ENCODE measurements at regions not wholly inside any gene's neighbourhood (a gene's known extent, or its start where the extent isn't known, plus 50 kb on each side); places are given as distances from the start of the nearest gene placed in this dataset.
A peak's percentile ranks its signal among the peaks of the same experiment; 100 is the strongest.

- DNase-seq, result no peak
- Histone ChIP-seq H3K27me3 (ENCODE audit: control insufficient read depth, insufficient read depth, low read length) (no peaks in the 10 kb centered on the region), H3K36me3 (replicated peaks; ENCODE audit: control insufficient read depth, insufficient read depth, low read length) (no peaks in the 10 kb centered on the region), H3K4me3 (ENCODE audit: insufficient read depth, low read depth, low read length) (no peak overlapping the region)
Observed at GRCh38 chr1:96996001-96996400, 274.4 kb downstream of the PTBP2 start.

- H3K36me3 ChIP-seq (replicated peaks; ENCODE audit: control insufficient read depth, insufficient read depth, low read length), result no peaks in the 10 kb centered on the region
- no peak for DNase-seq
- H3K4me3 ChIP-seq (ENCODE audit: insufficient read depth, low read depth, low read length), result no peak overlapping the region
- no peaks in the 10 kb centered on the region for H3K27me3 ChIP-seq (ENCODE audit: control insufficient read depth, insufficient read depth, low read length)
Observed at GRCh38 chr1:96997717-96998116, 276.1 kb downstream of the PTBP2 start.

GRCh38 chr1:96998466-96998865 is 276.9 kb downstream of the PTBP2 start:
- DNase-seq, result no peak
- Histone ChIP-seq H3K4me3 (ENCODE audit: insufficient read depth, low read depth, low read length) (no peak overlapping the region), H3K36me3 (replicated peaks; ENCODE audit: control insufficient read depth, insufficient read depth, low read length) (no peaks in the 10 kb centered on the region), H3K27me3 (ENCODE audit: control insufficient read depth, insufficient read depth, low read length) (no peaks in the 10 kb centered on the region)

GRCh38 chr1:96999191-96999590 is 277.6 kb downstream of the PTBP2 start:
- no peak for DNase-seq
- Histone ChIP-seq H3K36me3 (replicated peaks; ENCODE audit: control insufficient read depth, insufficient read depth, low read length) (no peaks in the 10 kb centered on the region), H3K4me3 (ENCODE audit: insufficient read depth, low read depth, low read length) (no peak overlapping the region), H3K27me3 (ENCODE audit: control insufficient read depth, insufficient read depth, low read length) (no peaks in the 10 kb centered on the region)

GRCh38 chr1:97004054-97004453 is 282.5 kb downstream of the PTBP2 start:
- Histone ChIP-seq H3K36me3 (replicated peaks; ENCODE audit: control insufficient read depth, insufficient read depth, low read length) (no peaks in the 10 kb centered on the region), H3K4me3 (ENCODE audit: insufficient read depth, low read depth, low read length) (no peak overlapping the region), H3K27me3 (ENCODE audit: control insufficient read depth, insufficient read depth, low read length) (no peaks in the 10 kb centered on the region)
- DNase-seq, result no peak

GRCh38 chr1:97004743-97005142 is 283.2 kb downstream of the PTBP2 start:
- Histone ChIP-seq H3K4me3 (ENCODE audit: insufficient read depth, low read depth, low read length) (no peak overlapping the region), H3K36me3 (replicated peaks; ENCODE audit: control insufficient read depth, insufficient read depth, low read length) (no peaks in the 10 kb centered on the region), H3K27me3 (ENCODE audit: control insufficient read depth, insufficient read depth, low read length) (no peaks in the 10 kb centered on the region)
- no peak for DNase-seq

GRCh38 chr1:97006044-97006661 is 284.6 kb downstream of the PTBP2 start:
- H3K27me3 ChIP-seq (ENCODE audit: control insufficient read depth, insufficient read depth, low read length), result no peaks in the 10 kb centered on the region
- H3K4me3 ChIP-seq (ENCODE audit: insufficient read depth, low read depth, low read length), result no peak overlapping the region
- H3K36me3 ChIP-seq (replicated peaks; ENCODE audit: control insufficient read depth, insufficient read depth, low read length), result no peaks in the 10 kb centered on the region
- DNase-seq, result no peak

- Histone ChIP-seq H3K4me3 (ENCODE audit: insufficient read depth, low read depth, low read length) (no peak overlapping the region), H3K36me3 (replicated peaks; ENCODE audit: control insufficient read depth, insufficient read depth, low read length) (no peaks in the 10 kb centered on the region), H3K27me3 (ENCODE audit: control insufficient read depth, insufficient read depth, low read length) (no peaks in the 10 kb centered on the region)
- no peak for DNase-seq
Observed at GRCh38 chr1:97007840-97008604, 286.4 kb downstream of the PTBP2 start.

- Histone ChIP-seq H3K36me3 (replicated peaks; ENCODE audit: control insufficient read depth, insufficient read depth, low read length) (no peaks in the 10 kb centered on the region), H3K4me3 (ENCODE audit: insufficient read depth, low read depth, low read length) (no peak overlapping the region), H3K27me3 (ENCODE audit: control insufficient read depth, insufficient read depth, low read length) (no peaks in the 10 kb centered on the region)
- DNase-seq, result no peak
Observed at GRCh38 chr1:97010566-97011264, 289.1 kb downstream of the PTBP2 start.

- H3K4me3 ChIP-seq (ENCODE audit: insufficient read depth, low read depth, low read length), result no peak overlapping the region
- DNase-seq, result no peak
- H3K36me3 ChIP-seq (replicated peaks; ENCODE audit: control insufficient read depth, insufficient read depth, low read length), result no peaks in the 10 kb centered on the region
- H3K27me3 ChIP-seq (ENCODE audit: control insufficient read depth, insufficient read depth, low read length), result no peaks in the 10 kb centered on the region
Observed at GRCh38 chr1:97013136-97013535, 291.6 kb downstream of the PTBP2 start.

- no peak for DNase-seq
- H3K36me3 ChIP-seq (replicated peaks; ENCODE audit: control insufficient read depth, insufficient read depth, low read length), result no peaks in the 10 kb centered on the region
- no peaks in the 10 kb centered on the region for H3K27me3 ChIP-seq (ENCODE audit: control insufficient read depth, insufficient read depth, low read length)
- no peak overlapping the region for H3K4me3 ChIP-seq (ENCODE audit: insufficient read depth, low read depth, low read length)
Observed at GRCh38 chr1:97013941-97014340, 292.4 kb downstream of the PTBP2 start.

- DNase-seq, result no peak
- H3K27me3 ChIP-seq (ENCODE audit: control insufficient read depth, insufficient read depth, low read length), result no peaks in the 10 kb centered on the region
- H3K4me3 ChIP-seq (ENCODE audit: insufficient read depth, low read depth, low read length), result no peak overlapping the region
- no peaks in the 10 kb centered on the region for H3K36me3 ChIP-seq (replicated peaks; ENCODE audit: control insufficient read depth, insufficient read depth, low read length)
Observed at GRCh38 chr1:97014426-97014825, 292.8 kb downstream of the PTBP2 start.

- Histone ChIP-seq H3K36me3 (replicated peaks; ENCODE audit: control insufficient read depth, insufficient read depth, low read length) (no peaks in the 10 kb centered on the region), H3K27me3 (ENCODE audit: control insufficient read depth, insufficient read depth, low read length) (no peaks in the 10 kb centered on the region), H3K4me3 (ENCODE audit: insufficient read depth, low read depth, low read length) (no peak overlapping the region)
- DNase-seq, result peak; percentile 8
Observed at GRCh38 chr1:97017895-97018294, 296.3 kb downstream of the PTBP2 start.
